H1 (cell line): ENCODE measurements at regions not wholly inside any gene's neighbourhood (a gene's known extent, or its start where the extent isn't known, plus 50 kb on each side); places are given as distances from the start of the nearest gene placed in this dataset.

ENCODE experiments used
- CTCF ChIA-PET: fragments of 300-600 bp; sonication (Branson Sonifier 250); formaldehyde crosslinking; loops from one replicate; lab custom pipeline; 2021; ENCODE audit not compliant: partially characterized antibody; lab: Charles Lee
- POLR2A ChIA-PET: fragments of 300-600 bp; sonication (Branson Sonifier 250); formaldehyde crosslinking; loops from one replicate; lab custom pipeline; 2021; ENCODE audit warnings: inconsistent platforms; ENCODE audit not compliant: partially characterized antibody; lab: Charles Lee
- DNase-seq, 2 experiments: peaks; one replicate each; pipeline versions ENCODE4 v3.0.0 to v3.0.0-alpha.2; 2010 to 2022; ENCODE audit warnings: low spot score in 2 of 2, low read depth in 1 of 2, mixed read lengths in 1 of 2
- FAIRE-seq: peaks from 2 replicates; lab custom pipeline; 2011; peaks lifted over from hg19 to GRCh38; lab: Jason Lieb, UNC
- H2AFZ ChIP-seq: 2 replicates; pipeline ENCODE4 v1.8.1; 2012; ENCODE audit warnings: low read length, inconsistent platforms
- H2AK5ac ChIP-seq: 2 replicates; pipeline ENCODE4 v1.6.1; 2013; ENCODE audit warnings: low read depth, low read length
- H2BK120ac ChIP-seq: replicated peaks from 2 replicates; pipeline ENCODE3; 2013; ENCODE audit warnings: low read depth, low read length, inconsistent platforms
- H2BK12ac ChIP-seq: 2 replicates; pipeline ENCODE4 v1.6.1; 2013; ENCODE audit warnings: low read depth, low read length
- H2BK15ac ChIP-seq: 2 replicates; pipeline ENCODE4 v1.6.1; 2013; ENCODE audit warnings: low read length
- H2BK20ac ChIP-seq: 2 replicates; pipeline ENCODE4 v1.6.1; 2013; ENCODE audit warnings: low read length
- H2BK5ac ChIP-seq: 2 replicates; pipeline ENCODE4 v1.6.1; 2013; ENCODE audit warnings: low read depth, low read length
- H3K14ac ChIP-seq: 2 replicates; pipeline ENCODE4 v1.6.1; 2013; ENCODE audit warnings: inconsistent platforms; ENCODE audit not compliant: insufficient read length
- H3K18ac ChIP-seq: 2 replicates; pipeline ENCODE4 v1.6.1; 2013; ENCODE audit warnings: low read length; ENCODE audit errors: extremely low read depth
- H3K23ac ChIP-seq: 2 replicates; pipeline ENCODE4 v1.6.1; 2013; ENCODE audit warnings: inconsistent platforms; ENCODE audit not compliant: insufficient read length
- H3K23me2 ChIP-seq: 2 replicates; pipeline ENCODE4 v1.6.1; 2013; ENCODE audit warnings: low read depth, low read length
- H3K27ac ChIP-seq: 2 replicates; pipeline ENCODE4 v1.6.1; 2011; ENCODE audit warnings: low read depth, low read length, inconsistent platforms
- H3K27me3 ChIP-seq, 4 experiments: replicated peaks in 1 of 4; 1 replicate in 1 of 4; 2 replicates in 3 of 4; pipeline versions ENCODE4 v1.6.1 to v1.8.1; 2011 to 2013; ENCODE audit warnings: low read length in 3 of 4, mild to moderate bottlenecking in 3 of 4, inconsistent platforms in 2 of 4, mixed read lengths in 2 of 4, moderate library complexity in 1 of 4; ENCODE audit not compliant: control insufficient read depth in 3 of 4, insufficient read depth in 3 of 4; ENCODE audit errors: extremely low read depth in 1 of 4
- H3K36me3 ChIP-seq, 4 experiments: 2 replicates each; pipeline versions ENCODE4 v1.6.1 to v1.8.1; 2011 to 2013; ENCODE audit warnings: mild to moderate bottlenecking in 4 of 4, low read length in 3 of 4, moderate library complexity in 2 of 4, control low read depth in 1 of 4, inconsistent platforms in 1 of 4; ENCODE audit not compliant: insufficient read depth in 4 of 4, control insufficient read depth in 2 of 4
- H3K4ac ChIP-seq: replicated peaks from 2 replicates; pipeline ENCODE3; 2013; ENCODE audit warnings: low read length, low read depth, mixed read lengths, inconsistent platforms; ENCODE audit not compliant: insufficient read length
- H3K4me1 ChIP-seq, 4 experiments: replicated peaks in 1 of 4; 1 replicate in 1 of 4; 2 replicates in 3 of 4; pipeline versions ENCODE4 v1.6.1 to v1.8.1; 2011 to 2013; ENCODE audit warnings: low read length in 3 of 4, inconsistent platforms in 2 of 4, mixed read lengths in 1 of 4; ENCODE audit not compliant: insufficient read depth in 4 of 4, control insufficient read depth in 3 of 4
- H3K4me2 ChIP-seq, 2 experiments: 2 replicates each; pipeline versions ENCODE4 v1.6.1 to v1.8.1; 2011 to 2013; ENCODE audit warnings: low read depth in 2 of 2, low read length in 2 of 2, control low read depth in 1 of 2, inconsistent platforms in 1 of 2, mild to moderate bottlenecking in 1 of 2; ENCODE audit not compliant: insufficient read depth in 1 of 2
- H3K4me3 ChIP-seq, 4 experiments: fragments of 200-600, 300-600 bp in 1 of 4; sonication (generic), shearing (Covaris generic), sonication (Bioruptor Twin) in 1 of 4; 2 replicates each; pipeline versions ENCODE4 v1.5.1 to v1.8.1; 2011 to 2016; ENCODE audit warnings: low read length in 4 of 4, low read depth in 3 of 4, control low read depth in 2 of 4, inconsistent platforms in 2 of 4, mild to moderate bottlenecking in 2 of 4, mixed read lengths in 1 of 4, moderate library complexity in 1 of 4; ENCODE audit not compliant: insufficient read depth in 2 of 4; ENCODE audit errors: extremely low read depth in 1 of 4
- H3K56ac ChIP-seq: replicated peaks from 2 replicates; pipeline ENCODE3; 2013; ENCODE audit warnings: low read depth, mild to moderate bottlenecking, mixed read lengths, low read length, inconsistent platforms; ENCODE audit not compliant: insufficient read length
- H3K79me1 ChIP-seq: 2 replicates; pipeline ENCODE4 v1.6.1; 2013; ENCODE audit warnings: low read depth, low read length, control low read depth
- H3K79me2 ChIP-seq, 2 experiments: 2 replicates each; pipeline versions ENCODE4 v1.6.1 to v1.8.1; 2012 to 2013; ENCODE audit warnings: low read length in 2 of 2, mild to moderate bottlenecking in 2 of 2, inconsistent platforms in 1 of 2; ENCODE audit not compliant: insufficient read depth in 2 of 2, control insufficient read depth in 1 of 2
- H3K9ac ChIP-seq, 4 experiments: replicated peaks in 1 of 4; 1 replicate in 1 of 4; 2 replicates in 3 of 4; pipeline versions ENCODE4 v1.6.1 to v1.8.1; 2011 to 2013; ENCODE audit warnings: low read depth in 3 of 4, low read length in 3 of 4, control low read depth in 2 of 4, mild to moderate bottlenecking in 2 of 4, moderate library complexity in 2 of 4, inconsistent platforms in 1 of 4; ENCODE audit errors: extremely low read depth in 1 of 4
- H3K9me3 ChIP-seq, 2 experiments: 2 replicates each; pipeline versions ENCODE4 v1.6.1 to v1.8.1; 2012 to 2013; ENCODE audit warnings: mild to moderate bottlenecking in 2 of 2, moderate library complexity in 2 of 2, control low read depth in 1 of 2, inconsistent platforms in 1 of 2, low read depth in 1 of 2, low read length in 1 of 2, mixed read lengths in 1 of 2; ENCODE audit not compliant: insufficient read depth in 2 of 2
- H4K20me1 ChIP-seq, 2 experiments: replicated peaks in 1 of 2; 2 replicates each; pipeline versions ENCODE3 to v1.8.1; 2011 to 2013; ENCODE audit warnings: inconsistent platforms in 2 of 2, low read length in 2 of 2, mild to moderate bottlenecking in 1 of 2; ENCODE audit not compliant: insufficient read depth in 2 of 2, control insufficient read depth in 1 of 2
- H4K5ac ChIP-seq: 2 replicates; pipeline ENCODE4 v1.6.1; 2013; ENCODE audit warnings: low read length, low read depth, mixed read lengths, inconsistent platforms; ENCODE audit not compliant: insufficient read length
- H4K8ac ChIP-seq: 2 replicates; pipeline ENCODE4 v1.8.0; 2013; ENCODE audit warnings: mild to moderate bottlenecking, moderate library complexity, low read length, inconsistent platforms; ENCODE audit not compliant: insufficient read depth; ENCODE audit errors: extremely low read depth
- H4K91ac ChIP-seq: replicated peaks from 2 replicates; pipeline ENCODE3; 2013; ENCODE audit warnings: low read length, mixed read lengths, inconsistent platforms; ENCODE audit not compliant: insufficient read length
- CEBPB ChIP-seq: IDR thresholded peaks from 2 replicates; pipeline ENCODE4 v1.6.1; 2012; ENCODE audit warnings: low read depth, low read length
- EZH2 ChIP-seq: fragments of 200-600 bp; sonication (generic); IDR thresholded peaks from 2 replicates; pipeline ENCODE4 v1.7.1; 2012; ENCODE audit warnings: low read depth, mild to moderate bottlenecking, moderate library complexity, low read length, inconsistent platforms; ENCODE audit not compliant: severe bottlenecking
- GABPA ChIP-seq: IDR thresholded peaks from 2 replicates; pipeline ENCODE4 v1.6.1; 2011; ENCODE audit warnings: mild to moderate bottlenecking, low read length, moderate library complexity, borderline replicate concordance; ENCODE audit not compliant: insufficient read depth
- POLR2AphosphoS5 ChIP-seq: IDR thresholded peaks from 2 replicates; pipeline ENCODE4 v1.6.1; 2011; ENCODE audit warnings: low read depth, low read length
- RAD21 ChIP-seq, 2 experiments: IDR thresholded peaks in 1 of 2; conservative IDR thresholded peaks in 1 of 2; 2 replicates each; pipeline ENCODE4 v1.6.1; 2011; ENCODE audit warnings: low read depth in 2 of 2, low read length in 2 of 2, improper control_type of control experiment in 1 of 2, inconsistent platforms in 1 of 2, mild to moderate bottlenecking in 1 of 2, moderate library complexity in 1 of 2
- RBBP5 ChIP-seq: IDR thresholded peaks from 2 replicates; pipeline ENCODE4 v1.7.1; 2012; ENCODE audit warnings: low read depth, mild to moderate bottlenecking, inconsistent platforms, low read length, moderate library complexity, borderline replicate concordance
- RXRA ChIP-seq: IDR thresholded peaks from 2 replicates; pipeline ENCODE4 v1.6.1; 2011; ENCODE audit warnings: low read depth, mild to moderate bottlenecking, low read length, moderate library complexity; ENCODE audit not compliant: insufficient read depth
- SAP30 ChIP-seq: fragments of 300-600 bp; sonication (generic); IDR thresholded peaks from 2 replicates; pipeline ENCODE4 v1.7.1; 2012; ENCODE audit warnings: low read length, moderate library complexity, mild to moderate bottlenecking, inconsistent platforms; ENCODE audit not compliant: insufficient read depth, insufficient replicate concordance
- SP4 ChIP-seq: IDR thresholded peaks from 2 replicates; pipeline ENCODE4 v1.6.1; 2012; ENCODE audit warnings: low read length, inconsistent platforms
- TAF7 ChIP-seq: optimal IDR thresholded peaks from 2 replicates; pipeline ENCODE3; 2011; ENCODE audit warnings: low read depth, mild to moderate bottlenecking, inconsistent platforms, low read length, moderate library complexity, borderline replicate concordance
- YY1 ChIP-seq: IDR thresholded peaks from 2 replicates; pipeline ENCODE4 v1.6.1; 2011; ENCODE audit warnings: low read depth, mild to moderate bottlenecking, low read length
- WGBS, 2 experiments: shearing (Covaris generic) in 1 of 2; methylation state at CpG; one replicate each; pipeline versions ENCODE4 v1.1.6 to v1.1.7; 2013 to 2015; ENCODE audit warnings: low lambda C conversion rate in 2 of 2, mixed read lengths in 2 of 2, inconsistent platforms in 1 of 2, low coverage in 1 of 2, missing lambda C conversion rate in 1 of 2; ENCODE audit not compliant: insufficient replicate concordance in 2 of 2, insufficient coverage in 1 of 2, insufficient read length in 1 of 2; ENCODE audit errors: extremely low coverage in 1 of 2, missing lambda C conversion rate in 1 of 2; 5-methylcytosine and 5-hydroxymethylcytosine counted together
- TF ChIP-seq, protein P1 (sequence below): IDR thresholded peaks from 2 replicates; pipeline ENCODE4 v1.6.1; 2012; ENCODE audit warnings: inconsistent platforms

DNA sequence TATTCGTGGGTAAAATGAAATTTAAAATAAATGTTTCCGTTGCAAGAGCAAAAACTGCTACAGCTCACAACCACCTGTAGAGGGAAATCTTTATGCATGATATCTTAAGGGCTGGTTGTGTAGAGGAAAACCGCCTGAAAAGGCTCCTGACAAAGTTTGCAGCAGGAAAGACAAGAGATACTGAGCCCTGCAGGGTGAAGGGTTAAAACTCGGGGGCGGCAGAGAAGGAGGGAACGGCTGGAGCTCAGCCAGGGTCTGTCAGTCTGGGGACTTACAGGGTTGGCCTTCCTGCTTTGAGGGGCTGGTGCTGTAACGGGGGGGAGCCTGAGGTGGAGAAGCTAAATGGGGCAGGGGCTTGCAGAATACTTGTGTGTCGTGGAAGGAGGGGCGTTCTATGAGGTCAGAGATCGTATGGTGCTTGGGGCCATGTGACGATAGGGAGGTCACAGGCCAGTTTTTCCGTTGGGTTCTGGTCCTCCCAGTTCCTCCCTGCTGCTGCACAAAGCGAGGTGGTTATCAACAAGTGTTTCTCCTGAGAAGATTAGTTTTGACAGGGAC, 122.9 kb upstream of the HSD17B12 start:
- 0 out of 2 replicates have a peak overlapping the region, but pooled peaks have one; percentile 13 for H2BK15ac ChIP-seq
- H2BK120ac ChIP-seq: no peak overlapping the region
- peak overlapping the region; percentile 63; the same call in 1 of the 2 replicates for H2BK12ac ChIP-seq
- H2BK5ac ChIP-seq: no peak overlapping the region; the same call in 1 of the 2 replicates
- no peak for FAIRE-seq
- H3K36me3 ChIP-seq: no peaks in the 10 kb centered on the region
- H3K4me3 ChIP-seq: peak overlapping the region; percentile 34 to 58 (median 48); a peak in 7 of 8 replicates
- peaks cover 12% of the 10 kb centered on the region for H3K23me2 ChIP-seq
- ChIA-PET POLR2A (interaction anchor here (0.6 to 2.2 kb wide), 5 partner anchors 10 to 510 kb away, joined by 3 to 9 read pairs (median 4); no protein-coding TSS in a partner anchor), CTCF (interaction anchor here (0.7 to 34.3 kb wide), 9 partner anchors 11 to 480 kb away, joined by 3 to 646 read pairs (median 5); no protein-coding TSS in a partner anchor)
- peak overlapping the region; percentile 87 to 93 for H3K4me2 ChIP-seq
- H3K27ac ChIP-seq: no peak overlapping the region
- peak overlapping the region; percentile 63; the same call in 1 of the 2 replicates for H2AFZ ChIP-seq
- 6% methylated on average over 13 of the region's 13 CpGs; no CpG with 5 or more reads in 1 of the 2 experiments for WGBS, 2 experiments
- no peak overlapping the region; the same call in 1 of the 2 replicates for H4K8ac ChIP-seq
- no peaks in the 10 kb centered on the region for H3K79me1 ChIP-seq
- DNase-seq: peak in 1 of 2 experiments; percentile 64
- no peak overlapping the region for H3K14ac ChIP-seq
- no peak overlapping the region for H2BK20ac ChIP-seq
- H4K91ac ChIP-seq: peak overlapping the region; percentile 18
- no peaks in the 10 kb centered on the region for H3K9me3 ChIP-seq
- peaks cover 2 to 7% (median 4%) of the 10 kb centered on the region in 4 experiments; a peak in 4 of 7 replicates for H3K27me3 ChIP-seq
- H3K9ac ChIP-seq: no peak overlapping the region; a peak in 1 of 7 replicates
- no peaks in the 10 kb centered on the region for H3K79me2 ChIP-seq
- no peak overlapping the region for H3K4ac ChIP-seq
- H3K18ac ChIP-seq: no peak overlapping the region
- peaks cover 5 to 26% (median 15%) of the 10 kb centered on the region in 4 experiments; a peak in 6 of 7 replicates for H3K4me1 ChIP-seq
- no peak overlapping the region for H3K56ac ChIP-seq
- no peak overlapping the region for H3K23ac ChIP-seq
- peak overlapping the region; percentile 16 for H4K5ac ChIP-seq
- H4K20me1 ChIP-seq: no peaks in the 10 kb centered on the region
- H2AK5ac ChIP-seq: no peak overlapping the region
- TF ChIP-seq TAF7 (no peak), GABPA (no peak), RAD21 (IDR thresholded peaks at IDR 0.05 in 1 of 2, conservative IDR thresholded peaks at IDR 0.05 in 1 of 2; ENCODE audit: low read depth in 2 of 2, low read length in 2 of 2) (peak in 1 of 2 experiments; percentile 32; a peak in 2 of 4 replicates), EZH2 (no peak), SAP30 (no peak), RXRA (no peak), RBBP5 (no peak), POLR2AphosphoS5 (no peak), YY1 (no peak), CEBPB (no peak), SP4 (no peak)
- TF ChIP-seq, protein P1, sequence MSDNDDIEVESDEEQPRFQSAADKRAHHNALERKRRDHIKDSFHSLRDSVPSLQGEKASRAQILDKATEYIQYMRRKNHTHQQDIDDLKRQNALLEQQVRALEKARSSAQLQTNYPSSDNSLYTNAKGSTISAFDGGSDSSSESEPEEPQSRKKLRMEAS: no peak
